ENCODE measurements at regions not wholly inside any gene's neighbourhood (a gene's known extent, or its start where the extent isn't known, plus 50 kb on each side); places are given as distances from the start of the nearest gene placed in this dataset.

GRCh38 chr4:165635381-165635780 is 237.7 kb upstream of the TLL1 start:
- DNase-seq (ENCODE audit: low spot score in 2 of 2), result no peak
- intact Hi-C loops (cut with DNase I; ENCODE audit: low total_unique reads), result no loop called here
- no peak for TF ChIP-seq POLR2A (IDR thresholded peaks at IDR 0.05)
- TF ChIP-seq, protein P1, sequence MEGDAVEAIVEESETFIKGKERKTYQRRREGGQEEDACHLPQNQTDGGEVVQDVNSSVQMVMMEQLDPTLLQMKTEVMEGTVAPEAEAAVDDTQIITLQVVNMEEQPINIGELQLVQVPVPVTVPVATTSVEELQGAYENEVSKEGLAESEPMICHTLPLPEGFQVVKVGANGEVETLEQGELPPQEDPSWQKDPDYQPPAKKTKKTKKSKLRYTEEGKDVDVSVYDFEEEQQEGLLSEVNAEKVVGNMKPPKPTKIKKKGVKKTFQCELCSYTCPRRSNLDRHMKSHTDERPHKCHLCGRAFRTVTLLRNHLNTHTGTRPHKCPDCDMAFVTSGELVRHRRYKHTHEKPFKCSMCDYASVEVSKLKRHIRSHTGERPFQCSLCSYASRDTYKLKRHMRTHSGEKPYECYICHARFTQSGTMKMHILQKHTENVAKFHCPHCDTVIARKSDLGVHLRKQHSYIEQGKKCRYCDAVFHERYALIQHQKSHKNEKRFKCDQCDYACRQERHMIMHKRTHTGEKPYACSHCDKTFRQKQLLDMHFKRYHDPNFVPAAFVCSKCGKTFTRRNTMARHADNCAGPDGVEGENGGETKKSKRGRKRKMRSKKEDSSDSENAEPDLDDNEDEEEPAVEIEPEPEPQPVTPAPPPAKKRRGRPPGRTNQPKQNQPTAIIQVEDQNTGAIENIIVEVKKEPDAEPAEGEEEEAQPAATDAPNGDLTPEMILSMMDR (IDR thresholded peaks at IDR 0.05), result no peak
- 67 to 70% methylated on average over 1 of the region's 1 CpG for WGBS, 2 donors
- no peak overlapping the region for H3K4me3 ChIP-seq (ENCODE audit: low read depth, poor library complexity, severe bottlenecking)

GRCh38 chr4:165635951-165636350 is 237.1 kb upstream of the TLL1 start:
- no peak for DNase-seq (ENCODE audit: low spot score in 2 of 2)
- H3K4me3 ChIP-seq (ENCODE audit: low read depth, poor library complexity, severe bottlenecking), result no peak overlapping the region
- WGBS, 2 donors, result 76 to 78% methylated on average over 2 of the region's 2 CpGs
- TF ChIP-seq, protein P1 (IDR thresholded peaks at IDR 0.05), result no peak
- no peak for TF ChIP-seq POLR2A (IDR thresholded peaks at IDR 0.05)
- intact Hi-C loops (cut with DNase I; ENCODE audit: low total_unique reads), result no loop called here

DNA sequence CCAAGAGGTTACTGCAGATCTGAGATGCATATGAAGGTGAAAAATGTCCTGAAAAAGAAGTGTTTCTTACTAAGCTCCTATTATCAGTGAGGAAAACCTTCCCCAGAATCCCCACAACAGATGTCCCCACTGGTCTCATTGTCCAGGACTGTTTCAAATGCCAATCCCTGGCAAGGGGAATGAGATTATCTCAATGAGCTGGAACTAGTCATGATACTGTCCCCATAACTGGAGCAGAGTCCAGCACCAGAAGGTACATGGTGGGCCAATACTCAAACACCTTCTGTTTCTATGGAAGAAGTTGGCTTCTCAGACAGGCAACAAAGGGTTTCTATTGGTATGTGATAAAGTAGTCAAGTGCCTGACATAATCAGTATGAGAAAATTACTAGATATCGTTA is 221.1 kb upstream of the TLL1 start:
- WGBS, 2 donors, result 88 to 94% methylated on average over 1 of the region's 1 CpG
- intact Hi-C loops (cut with DNase I; ENCODE audit: low total_unique reads), result no loop called here

GRCh38 chr4:165654556-165654955 is 218.5 kb upstream of the TLL1 start:
- 57 to 91% methylated on average over 2 of the region's 2 CpGs for WGBS, 2 donors
- H3K4me3 ChIP-seq (ENCODE audit: low read depth, poor library complexity, severe bottlenecking), result no peak overlapping the region
- TF ChIP-seq POLR2A (IDR thresholded peaks at IDR 0.05), result no peak
- TF ChIP-seq, protein P1 (IDR thresholded peaks at IDR 0.05), result no peak
- DNase-seq (ENCODE audit: low spot score in 2 of 2), result no peak
- intact Hi-C loops (cut with DNase I; ENCODE audit: low total_unique reads), result no loop called here

More for the DNA sequence above, 221.1 kb upstream of the TLL1 start:
- TF ChIP-seq, protein P1 (IDR thresholded peaks at IDR 0.05), result no peak
- no peak for TF ChIP-seq POLR2A (IDR thresholded peaks at IDR 0.05)
- no peak for DNase-seq (ENCODE audit: low spot score in 2 of 2)
- no peak overlapping the region for H3K4me3 ChIP-seq (ENCODE audit: low read depth, poor library complexity, severe bottlenecking)

GRCh38 chr4:165656399-165656798 is 216.6 kb upstream of the TLL1 start:
- TF ChIP-seq, protein P1 (IDR thresholded peaks at IDR 0.05), result no peak
- no peak for TF ChIP-seq POLR2A (IDR thresholded peaks at IDR 0.05)
- intact Hi-C loops (cut with DNase I; ENCODE audit: low total_unique reads), result no loop called here
- no peak for DNase-seq (ENCODE audit: low spot score in 2 of 2)
- WGBS, 2 donors, result 71 to 75% methylated on average over 1 of the region's 1 CpG
- no peak overlapping the region for H3K4me3 ChIP-seq (ENCODE audit: low read depth, poor library complexity, severe bottlenecking)

DNA sequence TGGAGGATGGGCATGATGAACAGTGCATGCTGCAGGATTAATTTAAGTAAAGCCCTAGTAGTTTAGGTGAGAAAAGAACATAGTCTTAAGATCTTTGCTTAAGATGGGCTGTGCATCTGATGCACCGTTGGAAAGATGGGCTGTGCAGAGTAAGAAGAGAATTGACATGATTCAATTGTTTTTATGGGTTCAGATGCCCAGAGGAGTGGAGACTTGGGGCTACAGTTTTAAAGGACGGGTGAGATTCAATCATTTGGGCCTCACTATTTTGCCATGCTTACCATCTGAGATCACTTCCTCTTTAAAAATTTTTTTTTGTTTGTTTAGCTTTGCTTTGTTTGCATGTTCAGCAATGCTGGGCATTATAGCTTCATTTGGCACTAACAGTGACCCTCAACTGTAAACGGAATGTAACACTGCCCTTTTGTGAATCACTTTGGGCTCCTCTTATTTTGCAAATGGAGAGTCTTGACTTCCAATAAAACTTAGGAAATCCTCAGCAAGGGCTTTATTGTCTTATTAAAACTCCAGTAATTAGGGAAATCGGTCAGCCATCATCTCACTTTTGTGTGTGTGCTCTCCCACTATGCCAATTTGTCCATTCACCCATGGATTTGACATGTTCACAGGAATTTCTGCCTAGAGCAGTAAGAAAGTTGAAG is 216.1 kb upstream of the TLL1 start:
- H3K4me3 ChIP-seq (ENCODE audit: low read depth, poor library complexity, severe bottlenecking), result no peak overlapping the region
- no peak for DNase-seq (ENCODE audit: low spot score in 2 of 2)
- intact Hi-C loops (cut with DNase I; ENCODE audit: low total_unique reads), result no loop called here
- TF ChIP-seq POLR2A (IDR thresholded peaks at IDR 0.05), result no peak
- 61 to 65% methylated on average over 4 of the region's 4 CpGs for WGBS, 2 donors

Measured in lower leg skin (tissue), 4 donors.